RWPE1 (cell line): ENCODE measurements at regions not wholly inside any gene's neighbourhood (a gene's known extent, or its start where the extent isn't known, plus 50 kb on each side); places are given as distances from the start of the nearest gene placed in this dataset.

Source experiments
- CTCF ChIA-PET: fragments of 350-600 bp; sonication (Branson Sonifier 250); formaldehyde crosslinking; extraction: SDS; loops from one replicate; lab custom pipeline; 2021; lab: Yijun Ruan, JAX
- POLR2A ChIA-PET: fragments of 400-600 bp; formaldehyde crosslinking; extraction: SDS; loops from one replicate; lab custom pipeline; 2020; ENCODE audit warnings: antibody characterized with exemption; ENCODE audit not compliant: low non-redundant PET; lab: Yijun Ruan, JAX
- DNase-seq: peaks from one replicate; pipeline ENCODE4 v3.0.0; 2012; ENCODE audit warnings: low spot score
- H3K27ac ChIP-seq: fragments of 450-650 bp; 2 replicates; pipeline ENCODE4 v1.5.1; 2017
- CTCF ChIP-seq: fragments of 450-650 bp; conservative IDR thresholded peaks from 2 replicates; pipeline ENCODE4 v1.5.1; 2017; ENCODE audit warnings: low read depth, mild to moderate bottlenecking

DNA sequence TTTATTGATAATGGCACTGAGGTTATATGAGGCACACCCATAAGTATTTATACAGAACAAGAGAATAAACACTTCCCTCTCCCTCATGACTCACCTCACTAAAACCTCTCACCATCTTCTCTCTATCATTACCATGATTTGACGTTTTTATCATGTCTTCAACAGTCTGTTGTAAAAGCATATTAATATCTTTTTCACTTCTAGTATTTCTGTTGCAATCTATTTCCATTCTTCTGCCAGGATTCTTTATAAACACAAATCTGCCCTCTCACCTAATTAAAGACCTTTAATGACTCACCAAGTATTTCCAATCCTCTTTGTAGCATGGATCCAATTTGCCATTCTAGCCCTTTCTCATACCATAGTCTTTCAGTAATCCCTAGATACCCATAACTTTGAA, 527.7 kb downstream of the SLC16A7 start:
- H3K27ac ChIP-seq, result no peak overlapping the region
- no peak for TF ChIP-seq CTCF
- ChIA-PET POLR2A (no interaction called here), CTCF (no interaction called here)
- DNase-seq, result no peak

- ChIA-PET CTCF (interaction anchor here (0.7 kb wide), 1 partner anchor 499 kb away, joined by 5 read pairs; no protein-coding TSS in a partner anchor), POLR2A (no interaction called here)
- DNase-seq, result no peak
- H3K27ac ChIP-seq, result no peak overlapping the region
- no peak for TF ChIP-seq CTCF
These were observed 541.7 kb downstream of the SLC16A7 start for GRCh38 chr12:60137513-60137912.

DNA sequence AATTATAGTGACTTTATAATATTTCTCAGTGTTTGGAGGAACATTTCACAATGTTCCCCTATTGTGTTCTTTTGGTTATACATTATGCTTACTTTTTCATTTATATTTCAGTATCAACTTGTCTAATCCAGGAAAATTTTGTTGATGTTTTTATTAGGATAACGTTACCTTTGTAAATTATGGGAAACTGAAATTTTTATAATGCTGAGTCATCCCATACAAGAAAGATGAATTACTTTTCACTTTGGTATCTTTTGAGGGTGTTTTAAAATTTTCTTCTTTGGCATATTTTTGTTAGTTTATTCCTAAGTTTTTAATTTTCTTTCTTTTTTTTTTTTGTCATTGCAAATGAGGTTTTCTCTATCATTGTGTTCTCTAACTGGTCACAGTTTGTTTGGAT, 542.7 kb downstream of the SLC16A7 start:
- ChIA-PET CTCF (interaction anchor here (0.5 kb wide), 1 partner anchor 1061 kb away, joined by 4 read pairs; no protein-coding TSS in a partner anchor), POLR2A (no interaction called here)
- TF ChIP-seq CTCF, result no peak

GRCh38 chr12:60144395-60144794, 548.6 kb downstream of the SLC16A7 start:
- POLR2A ChIA-PET, result no interaction called here
- no peak for DNase-seq
- H3K27ac ChIP-seq, result no peak overlapping the region
- CTCF ChIA-PET, result interaction anchor here (0.5 to 0.7 kb wide), 3 partner anchors 10 to 150 kb away, joined by 3 to 7 read pairs (median 4); no protein-coding TSS in a partner anchor
- TF ChIP-seq CTCF, result no peak

More for the DNA sequence above, 542.7 kb downstream of the SLC16A7 start:
- H3K27ac ChIP-seq, result no peak overlapping the region
- DNase-seq, result no peak

DNA sequence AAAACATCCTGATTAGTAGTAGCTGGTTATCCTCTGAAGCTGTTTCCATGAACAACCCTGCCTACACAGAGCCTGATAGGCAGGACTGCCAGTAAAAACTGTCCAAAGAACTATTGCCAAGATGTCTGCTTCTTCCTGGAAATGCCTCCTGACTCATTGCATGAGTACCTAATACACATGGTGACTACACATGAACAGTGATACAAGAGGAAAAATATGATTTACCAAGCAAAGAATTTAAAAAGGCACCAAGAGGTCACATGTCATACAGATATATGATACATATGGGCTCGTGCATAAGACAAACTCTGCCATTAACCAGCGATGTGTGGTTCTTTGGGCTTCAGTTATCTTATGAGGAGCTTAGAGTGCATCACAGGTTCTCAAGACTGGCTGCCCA, 552.3 kb downstream of the SLC16A7 start:
- no peak for TF ChIP-seq CTCF
- no peak overlapping the region for H3K27ac ChIP-seq
- ChIA-PET CTCF (interaction anchor here (0.6 kb wide), 1 partner anchor 21 kb away, joined by 4 read pairs; no protein-coding TSS in a partner anchor), POLR2A (no interaction called here)
- peak; percentile 21 for DNase-seq

- ChIA-PET POLR2A (no interaction called here), CTCF (interaction anchor here (0.6 kb wide), 1 partner anchor 21 kb away, joined by 4 read pairs; no protein-coding TSS in a partner anchor)
- peak; percentile 60 for DNase-seq
- H3K27ac ChIP-seq, result no peak overlapping the region
- TF ChIP-seq CTCF, result no peak
These were observed 553.0 kb downstream of the SLC16A7 start for GRCh38 chr12:60148831-60149230.
